UCSD-AML1 (cell line): ENCODE measurements at regions not wholly inside any gene's neighbourhood (a gene's known extent, or its start where the extent isn't known, plus 50 kb on each side); places are given as distances from the start of the nearest gene placed in this dataset.

ENCODE experiments used
- DNase-seq: peaks from one replicate; lab custom pipeline; 2025; ENCODE audit not compliant: unreplicated experiment; lab: John Stamatoyannopoulos, UW

- no peak for DNase-seq
These were observed 104.5 kb downstream of the RBFOX3 start for GRCh38 chr17:79506150-79506870.

GRCh38 chr17:79505199-79505598 is 105.7 kb downstream of the RBFOX3 start:
- DNase-seq, result no peak

- no peak for DNase-seq
These were observed 106.7 kb downstream of the RBFOX3 start for GRCh38 chr17:79504181-79504605.

- DNase-seq, result no peak
These were observed 107.6 kb downstream of the RBFOX3 start for GRCh38 chr17:79503126-79503839.

- DNase-seq, result no peak
These were observed 108.9 kb downstream of the RBFOX3 start for GRCh38 chr17:79501910-79502309.

GRCh38 chr17:79500745-79501618 is 109.9 kb downstream of the RBFOX3 start:
- DNase-seq, result no peak

- no peak for DNase-seq
These were observed 112.0 kb downstream of the RBFOX3 start for GRCh38 chr17:79498854-79499253.

GRCh38 chr17:79497777-79498348 is 113.0 kb downstream of the RBFOX3 start:
- no peak for DNase-seq

GRCh38 chr17:79496422-79497005 is 114.3 kb downstream of the RBFOX3 start:
- no peak for DNase-seq

GRCh38 chr17:79495665-79496064 is 115.2 kb downstream of the RBFOX3 start:
- no peak for DNase-seq

GRCh38 chr17:79491006-79491405 is 119.8 kb downstream of the RBFOX3 start:
- no peak for DNase-seq

- no peak for DNase-seq
These were observed 120.3 kb downstream of the RBFOX3 start for GRCh38 chr17:79490530-79490929.

- DNase-seq, result no peak
These were observed 123.7 kb downstream of the RBFOX3 start for GRCh38 chr17:79487149-79487548.

- DNase-seq, result no peak
These were observed 124.9 kb downstream of the RBFOX3 start for GRCh38 chr17:79485991-79486390.

- DNase-seq, result no peak
These were observed 125.3 kb downstream of the RBFOX3 start for GRCh38 chr17:79485419-79485985.

GRCh38 chr17:79484600-79485418 is 126.0 kb downstream of the RBFOX3 start:
- DNase-seq, result no peak

- no peak for DNase-seq
These were observed 127.0 kb downstream of the RBFOX3 start for GRCh38 chr17:79483842-79484241.

GRCh38 chr17:79482727-79483521 is 127.9 kb downstream of the RBFOX3 start:
- no peak for DNase-seq

- DNase-seq, result no peak
These were observed 131.0 kb downstream of the RBFOX3 start for GRCh38 chr17:79479876-79480275.
